ENCODE measurements at regions not wholly inside any gene's neighbourhood (a gene's known extent, or its start where the extent isn't known, plus 50 kb on each side); places are given as distances from the start of the nearest gene placed in this dataset.

DNA sequence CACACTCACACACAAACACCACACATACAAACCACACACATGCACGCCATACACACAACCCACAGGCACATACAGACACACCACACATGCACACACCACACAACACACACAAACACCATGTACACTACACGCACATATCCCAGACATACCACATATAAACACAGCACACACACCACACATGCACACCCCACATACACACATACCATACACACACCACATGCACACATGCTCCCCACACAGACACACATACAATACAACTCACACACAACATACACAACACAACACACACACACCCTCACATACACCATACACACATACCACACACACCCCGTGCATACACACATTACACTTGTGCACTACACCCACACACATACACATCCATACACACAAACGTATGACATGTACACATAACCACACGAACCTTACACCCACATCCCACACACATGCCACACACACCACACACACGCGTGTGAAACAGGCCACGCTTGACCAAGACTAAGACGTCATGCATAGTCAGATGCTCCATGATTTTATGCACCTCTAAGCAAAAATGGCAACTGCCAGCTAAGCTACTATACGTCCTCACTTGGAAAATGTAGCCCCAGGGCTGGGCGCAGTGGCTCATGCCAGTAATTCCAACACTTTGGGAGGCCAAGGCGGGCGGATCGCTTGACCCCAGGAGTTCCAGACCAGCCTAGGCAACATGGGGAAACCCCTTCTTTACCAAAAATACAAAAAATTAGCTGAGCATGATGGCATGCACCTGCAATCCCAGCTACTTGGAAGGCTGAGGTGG is 77.4 kb upstream of the TMPRSS2 start:
- no peak overlapping the region for H3K4me3 ChIP-seq
- TF ChIP-seq EZH2phosphoT487 (IDR thresholded peaks at IDR 0.05) (no peak), CTCF (IDR thresholded peaks at IDR 0.05) (no peak), EZH2 (IDR thresholded peaks at IDR 0.05) (no peak)
- H3K9ac ChIP-seq = no peak overlapping the region
- Mint-ChIP-seq H3K9me3 (peaks cover 2% of the 10 kb centered on the region), H3K27me3 (ENCODE audit: insufficient read depth, low read depth) (peaks cover 4% of the 10 kb centered on the region), H3K4me3 (no peak overlapping the region), H3K27ac (no peak overlapping the region), H3K36me3 (no peaks in the 10 kb centered on the region), H3K4me1 (no peaks in the 10 kb centered on the region)
- no peaks in the 10 kb centered on the region for H3K27me3 ChIP-seq
- no peak overlapping the region for H2AFZ ChIP-seq (replicated peaks)
- DNase-seq (ENCODE audit: low spot score) = no peak
- H3F3A ChIP-seq (ENCODE audit: low read depth) = peaks cover 10% of the 10 kb centered on the region
- no peaks in the 10 kb centered on the region for H4K20me1 ChIP-seq (ENCODE audit: low read depth)
- H3K4me2 ChIP-seq = no peak overlapping the region
- no peaks in the 10 kb centered on the region for H3K79me2 ChIP-seq (ENCODE audit: low read depth)
- H3K36me3 ChIP-seq = no peaks in the 10 kb centered on the region
- H3K27ac ChIP-seq = no peak overlapping the region
- peaks cover 6% of the 10 kb centered on the region for H3K4me1 ChIP-seq
- H3K9me3 ChIP-seq (ENCODE audit: low read depth) = no peaks in the 10 kb centered on the region

GRCh38 chr21:41584603-41585176 is 76.7 kb upstream of the TMPRSS2 start:
- no peak for TF ChIP-seq EZH2 (IDR thresholded peaks at IDR 0.05)
- no peak for TF ChIP-seq EZH2phosphoT487 (IDR thresholded peaks at IDR 0.05)
- TF ChIP-seq CTCF (IDR thresholded peaks at IDR 0.05) = no peak
- no peaks in the 10 kb centered on the region for H3K4me1 Mint-ChIP-seq
- Histone ChIP-seq H3K9ac (no peak overlapping the region), H3K79me2 (ENCODE audit: low read depth) (no peaks in the 10 kb centered on the region), H3K4me3 (no peak overlapping the region), H3K36me3 (no peaks in the 10 kb centered on the region), H3K27ac (no peak overlapping the region), H2AFZ (replicated peaks) (no peak overlapping the region), H3F3A (ENCODE audit: low read depth) (peaks cover 13% of the 10 kb centered on the region), H3K4me2 (no peak overlapping the region), H3K27me3 (no peaks in the 10 kb centered on the region), H4K20me1 (ENCODE audit: low read depth) (no peaks in the 10 kb centered on the region), H3K4me1 (peaks cover 6% of the 10 kb centered on the region), H3K9me3 (ENCODE audit: low read depth) (no peaks in the 10 kb centered on the region)
- no peak overlapping the region for H3K27ac Mint-ChIP-seq
- H3K27me3 Mint-ChIP-seq (ENCODE audit: insufficient read depth, low read depth) = peaks cover 4% of the 10 kb centered on the region
- no peaks in the 10 kb centered on the region for H3K9me3 Mint-ChIP-seq
- H3K4me3 Mint-ChIP-seq = no peak overlapping the region
- no peaks in the 10 kb centered on the region for H3K36me3 Mint-ChIP-seq
- DNase-seq (ENCODE audit: low spot score) = no peak

GRCh38 chr21:41583274-41583790 is 75.4 kb upstream of the TMPRSS2 start:
- DNase-seq (ENCODE audit: low spot score) = no peak
- Histone ChIP-seq H4K20me1 (ENCODE audit: low read depth) (no peaks in the 10 kb centered on the region), H3K9ac (no peak overlapping the region), H3K4me2 (no peak overlapping the region), H3K27ac (no peak overlapping the region), H3K36me3 (no peaks in the 10 kb centered on the region), H3K9me3 (ENCODE audit: low read depth) (peaks cover 6% of the 10 kb centered on the region), H2AFZ (replicated peaks) (no peak overlapping the region), H3F3A (ENCODE audit: low read depth) (peaks cover 13% of the 10 kb centered on the region), H3K79me2 (ENCODE audit: low read depth) (no peaks in the 10 kb centered on the region), H3K27me3 (no peaks in the 10 kb centered on the region), H3K4me3 (no peak overlapping the region), H3K4me1 (peaks cover 6% of the 10 kb centered on the region)
- Mint-ChIP-seq H3K27me3 (ENCODE audit: insufficient read depth, low read depth) (peaks cover 4% of the 10 kb centered on the region), H3K4me3 (no peak overlapping the region), H3K27ac (no peak overlapping the region), H3K36me3 (no peaks in the 10 kb centered on the region), H3K9me3 (peaks cover 9% of the 10 kb centered on the region), H3K4me1 (no peaks in the 10 kb centered on the region)
- TF ChIP-seq EZH2phosphoT487 (IDR thresholded peaks at IDR 0.05) (no peak), CTCF (IDR thresholded peaks at IDR 0.05) (no peak), EZH2 (IDR thresholded peaks at IDR 0.05) (no peak)

Data from neural progenitor cell (in vitro differentiated cells).